Mucosa of stomach (tissue), 1 donor: ENCODE measurements at regions not wholly inside any gene's neighbourhood (a gene's known extent, or its start where the extent isn't known, plus 50 kb on each side); places are given as distances from the start of the nearest gene placed in this dataset.

Experiments used
- H3K27me3 ChIP-seq: one replicate; pipeline ENCODE4 v1.7.0; 2013; ENCODE audit warnings: mild to moderate bottlenecking, low read length; ENCODE audit not compliant: control insufficient read depth, insufficient read depth
- H3K36me3 ChIP-seq: one replicate; pipeline ENCODE4 v1.7.0; 2013; ENCODE audit warnings: low read length; ENCODE audit not compliant: control insufficient read depth, insufficient read depth
- H3K4me1 ChIP-seq: one replicate; pipeline ENCODE4 v1.7.0; 2013; ENCODE audit warnings: mild to moderate bottlenecking, low read length; ENCODE audit not compliant: control insufficient read depth, insufficient read depth
- H3K4me3 ChIP-seq: one replicate; pipeline ENCODE4 v1.7.0; 2013; ENCODE audit warnings: low read length
- H3K9ac ChIP-seq: one replicate; pipeline ENCODE4 v1.7.0; 2013; ENCODE audit warnings: mild to moderate bottlenecking, low read length, moderate library complexity
- H3K9me3 ChIP-seq: one replicate; pipeline ENCODE4 v1.7.0; 2013; ENCODE audit warnings: mild to moderate bottlenecking, low read length, moderate library complexity; ENCODE audit not compliant: control insufficient read depth
- donor health status: Pancreatic carcinoma.

- Histone ChIP-seq H3K9ac (no peak overlapping the region), H3K9me3 (no peaks in the 10 kb centered on the region), H3K4me3 (no peak overlapping the region), H3K36me3 (no peaks in the 10 kb centered on the region), H3K27me3 (no peaks in the 10 kb centered on the region), H3K4me1 (peaks cover 4% of the 10 kb centered on the region)
These were observed 76.3 kb downstream of the RTP5 start for GRCh38 chr2:241945803-241946202.

DNA sequence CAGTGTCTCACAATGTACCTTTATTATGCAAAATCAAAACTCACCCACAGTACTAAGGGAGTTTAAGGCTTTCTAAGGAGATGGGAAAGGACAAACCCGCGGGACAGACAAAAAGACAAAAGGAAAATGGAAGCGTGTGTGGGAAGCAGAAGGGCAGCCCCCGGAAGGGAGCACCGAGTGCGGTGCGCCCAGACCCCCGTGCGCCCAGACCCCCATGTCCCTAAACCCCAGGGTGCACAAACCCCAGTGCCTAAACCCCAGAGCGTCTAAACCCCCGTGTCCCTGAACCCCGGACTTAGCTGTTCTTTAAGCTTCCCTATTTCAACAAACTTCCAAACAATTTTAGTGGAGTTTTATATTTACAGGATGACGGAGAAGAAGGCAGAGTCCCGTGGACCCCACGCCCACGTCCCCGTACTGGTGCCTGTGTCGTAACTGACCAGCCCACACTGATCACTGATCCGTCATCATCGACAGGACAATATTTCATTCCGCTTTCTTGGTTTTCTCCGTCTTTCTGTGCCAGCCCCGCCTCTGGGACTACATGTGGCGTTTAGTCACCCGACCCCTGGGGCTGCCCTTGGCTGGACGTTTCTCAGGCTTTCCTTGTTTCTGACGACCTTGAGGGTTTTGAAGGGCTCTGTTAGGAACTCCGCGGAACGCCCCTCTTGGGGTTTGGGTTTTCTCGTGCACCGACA is 76.9 kb downstream of the RTP5 start:
- no peaks in the 10 kb centered on the region for H3K9me3 ChIP-seq
- peaks cover 8% of the 10 kb centered on the region for H3K4me1 ChIP-seq
- H3K9ac ChIP-seq = no peak overlapping the region
- no peak overlapping the region for H3K4me3 ChIP-seq
- no peaks in the 10 kb centered on the region for H3K27me3 ChIP-seq
- H3K36me3 ChIP-seq = no peaks in the 10 kb centered on the region

DNA sequence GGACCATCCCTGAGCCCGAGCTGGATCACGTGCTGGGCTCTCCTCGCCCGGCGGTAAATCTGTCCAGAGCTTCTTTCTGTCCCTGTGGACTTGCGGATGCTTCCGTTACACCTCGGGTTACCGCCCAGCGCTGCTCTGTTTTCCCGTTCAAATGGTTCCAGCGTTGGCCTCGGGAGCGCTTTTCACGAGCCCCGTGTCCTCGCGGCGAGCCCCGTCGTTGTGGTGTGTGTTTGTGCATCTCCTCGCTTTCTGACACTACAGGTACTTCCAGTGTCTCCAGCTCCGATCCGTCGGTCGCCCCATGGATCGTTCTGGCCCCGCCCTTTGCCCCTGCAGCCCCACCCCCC is 77.4 kb downstream of the RTP5 start:
- H3K4me1 ChIP-seq = peaks cover 8% of the 10 kb centered on the region
- H3K9ac ChIP-seq = no peak overlapping the region
- no peaks in the 10 kb centered on the region for H3K9me3 ChIP-seq
- H3K27me3 ChIP-seq = no peaks in the 10 kb centered on the region
- H3K36me3 ChIP-seq = no peaks in the 10 kb centered on the region
- no peak overlapping the region for H3K4me3 ChIP-seq

DNA sequence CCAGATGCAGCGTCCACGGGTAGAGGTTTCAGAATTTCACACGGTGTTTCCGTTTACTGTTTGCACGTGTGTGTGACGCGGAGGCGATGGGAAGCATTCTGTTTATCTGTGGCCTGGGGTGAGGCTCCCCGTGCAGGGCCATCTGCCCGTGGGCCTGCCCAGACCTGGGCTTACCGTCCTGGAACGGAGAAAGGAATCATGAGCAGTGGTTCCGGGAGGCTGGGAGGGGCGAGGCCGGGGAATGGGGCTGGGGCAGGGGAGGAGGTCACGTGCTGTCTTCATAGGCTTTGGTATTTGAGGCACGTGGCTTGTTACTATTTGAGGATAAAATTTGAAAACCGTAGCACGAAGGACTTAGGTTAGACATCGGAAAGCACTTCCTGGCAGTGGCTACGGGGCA is 77.9 kb downstream of the RTP5 start:
- no peaks in the 10 kb centered on the region for H3K36me3 ChIP-seq
- H3K27me3 ChIP-seq = no peaks in the 10 kb centered on the region
- peaks cover 8% of the 10 kb centered on the region for H3K4me1 ChIP-seq
- no peak overlapping the region for H3K9ac ChIP-seq
- no peaks in the 10 kb centered on the region for H3K9me3 ChIP-seq
- H3K4me3 ChIP-seq = no peak overlapping the region

- H3K4me1 ChIP-seq = peaks cover 8% of the 10 kb centered on the region
- no peaks in the 10 kb centered on the region for H3K9me3 ChIP-seq
- no peak overlapping the region for H3K9ac ChIP-seq
- H3K36me3 ChIP-seq = no peaks in the 10 kb centered on the region
- H3K27me3 ChIP-seq = no peaks in the 10 kb centered on the region
- H3K4me3 ChIP-seq = no peak overlapping the region
These were observed 78.3 kb downstream of the RTP5 start for GRCh38 chr2:241947876-241948275.

GRCh38 chr2:241948299-241948897 is 78.9 kb downstream of the RTP5 start:
- no peaks in the 10 kb centered on the region for H3K27me3 ChIP-seq
- no peaks in the 10 kb centered on the region for H3K9me3 ChIP-seq

GRCh38 chr2:241948901-241949735 is 79.6 kb downstream of the RTP5 start:
- no peaks in the 10 kb centered on the region for H3K9me3 ChIP-seq
- H3K4me3 ChIP-seq = no peak overlapping the region
- peaks cover 8% of the 10 kb centered on the region for H3K4me1 ChIP-seq
- no peaks in the 10 kb centered on the region for H3K36me3 ChIP-seq
- H3K27me3 ChIP-seq = no peaks in the 10 kb centered on the region
- no peak overlapping the region for H3K9ac ChIP-seq

More at GRCh38 chr2:241948299-241948897, 78.9 kb downstream of the RTP5 start:
- Histone ChIP-seq H3K4me3 (no peak overlapping the region), H3K36me3 (no peaks in the 10 kb centered on the region), H3K4me1 (peaks cover 8% of the 10 kb centered on the region), H3K9ac (no peak overlapping the region)

DNA sequence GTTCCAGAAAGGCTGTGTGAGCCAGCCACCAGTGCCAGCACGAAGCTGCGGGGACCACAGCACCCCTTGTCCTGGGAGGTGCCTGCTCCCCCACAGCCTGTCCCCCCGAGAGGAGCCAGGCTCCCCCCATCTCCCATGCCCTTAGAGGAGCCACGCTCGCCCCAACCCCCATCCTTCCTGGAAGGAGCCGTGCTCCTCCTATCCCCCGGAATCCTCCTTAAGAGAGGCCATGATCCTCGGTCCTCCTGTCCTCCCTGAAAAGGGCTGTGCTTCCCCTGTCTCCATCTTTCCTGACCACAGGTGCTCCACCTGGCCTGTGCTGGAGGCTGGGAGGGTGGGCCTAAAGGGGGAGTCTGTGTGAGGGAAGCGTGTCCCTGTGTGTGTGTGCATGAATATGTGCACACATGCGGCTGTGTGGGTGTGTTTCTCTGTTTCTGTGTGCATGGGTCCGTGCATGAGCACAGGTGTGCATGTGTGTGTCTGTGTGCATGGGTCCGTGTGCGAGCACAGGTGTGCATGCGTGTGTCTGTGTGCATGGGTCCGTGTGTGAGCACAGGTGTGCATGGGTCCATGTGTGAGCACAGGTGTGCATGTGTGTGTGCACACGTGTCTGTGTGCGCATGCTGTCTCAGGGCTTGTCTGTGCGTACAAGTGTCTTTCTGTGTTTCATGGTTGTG is 80.3 kb downstream of the RTP5 start:
- H3K4me1 ChIP-seq = peaks cover 8% of the 10 kb centered on the region
- H3K36me3 ChIP-seq = no peaks in the 10 kb centered on the region
- no peaks in the 10 kb centered on the region for H3K27me3 ChIP-seq
- no peak overlapping the region for H3K4me3 ChIP-seq
- no peak overlapping the region for H3K9ac ChIP-seq
- H3K9me3 ChIP-seq = no peaks in the 10 kb centered on the region

DNA sequence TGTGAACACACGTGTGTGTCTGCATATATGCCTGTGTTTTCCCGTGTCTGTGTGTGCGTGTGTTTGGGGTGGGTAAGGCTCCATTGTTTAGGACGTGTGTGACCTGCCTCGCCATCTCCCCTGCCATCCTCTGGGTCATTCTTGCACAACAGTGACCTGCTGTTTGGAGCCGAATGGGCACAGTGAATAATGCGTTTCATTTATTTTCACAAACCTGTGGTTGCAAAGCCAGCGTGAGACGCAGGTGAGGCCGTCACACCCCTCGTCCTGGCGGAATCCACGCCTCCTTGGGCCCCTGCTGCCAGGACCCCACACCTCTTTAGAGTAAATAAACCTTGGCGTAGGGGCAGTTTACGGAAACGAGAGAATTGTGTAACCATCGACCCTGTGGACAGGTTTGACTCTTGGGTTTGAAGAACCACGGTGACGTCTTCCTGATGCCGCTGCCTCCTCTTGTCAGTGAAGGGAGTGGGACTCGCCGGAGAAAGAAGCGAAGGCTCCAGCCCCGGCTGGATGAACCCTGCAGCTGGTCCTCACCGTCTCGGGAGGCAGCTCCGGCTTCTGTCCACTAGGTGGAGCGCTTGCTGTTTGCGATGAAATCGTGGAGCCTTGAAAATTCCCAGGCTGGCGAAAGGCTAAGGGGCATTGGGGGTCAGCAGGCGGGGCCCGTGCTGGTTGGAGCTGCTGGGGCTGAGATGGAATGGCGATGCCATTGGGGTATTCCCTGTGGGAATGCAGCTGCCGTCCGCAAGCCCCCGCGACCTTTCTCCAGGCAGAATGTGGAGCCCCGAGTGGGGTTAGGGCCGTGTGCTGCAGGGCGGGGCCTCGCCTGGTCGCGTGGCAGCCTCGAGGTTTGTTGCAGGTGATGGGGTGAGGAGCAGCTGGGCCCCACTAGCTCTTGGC is 81.1 kb downstream of the RTP5 start:
- H3K9me3 ChIP-seq = no peaks in the 10 kb centered on the region
- H3K4me1 ChIP-seq = peaks cover 8% of the 10 kb centered on the region
- no peak overlapping the region for H3K9ac ChIP-seq
- H3K4me3 ChIP-seq = no peak overlapping the region
- H3K27me3 ChIP-seq = no peaks in the 10 kb centered on the region
- no peaks in the 10 kb centered on the region for H3K36me3 ChIP-seq

GRCh38 chr2:241951316-241951700 is 81.8 kb downstream of the RTP5 start:
- Histone ChIP-seq H3K27me3 (no peaks in the 10 kb centered on the region), H3K4me3 (no peak overlapping the region), H3K9ac (no peak overlapping the region), H3K4me1 (peaks cover 8% of the 10 kb centered on the region), H3K9me3 (no peaks in the 10 kb centered on the region), H3K36me3 (no peaks in the 10 kb centered on the region)

DNA sequence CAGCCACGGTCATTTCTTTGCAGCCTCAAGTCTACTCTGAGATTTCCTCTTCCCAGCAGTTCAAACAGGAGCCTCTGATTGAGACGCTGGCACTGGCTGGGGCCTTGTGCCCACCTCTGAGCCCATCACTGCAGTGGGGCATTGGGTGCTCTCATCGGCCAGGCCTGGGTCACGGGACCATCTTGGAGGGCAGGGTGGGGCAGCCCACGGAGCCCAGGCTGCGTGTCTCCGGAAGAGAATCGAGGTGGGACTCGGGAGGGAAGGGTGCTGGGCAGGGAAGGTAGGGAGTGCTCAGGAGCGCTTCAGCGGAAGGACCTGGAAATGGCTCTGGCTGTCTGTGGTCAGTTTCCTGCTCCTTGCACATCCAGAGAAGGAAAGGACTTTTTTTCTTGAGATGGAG is 82.4 kb downstream of the RTP5 start:
- Histone ChIP-seq H3K4me3 (no peak overlapping the region), H3K9ac (no peak overlapping the region), H3K36me3 (no peaks in the 10 kb centered on the region), H3K9me3 (no peaks in the 10 kb centered on the region), H3K4me1 (peaks cover 8% of the 10 kb centered on the region), H3K27me3 (no peaks in the 10 kb centered on the region)
